ENCODE measurements at regions not wholly inside any gene's neighbourhood (a gene's known extent, or its start where the extent isn't known, plus 50 kb on each side); places are given as distances from the start of the nearest gene placed in this dataset.

GRCh38 chr4:52511825-52512224 lies 147.3 kb downstream of the USP46 start:
- TF ChIP-seq PREB (CRISPR knock-in tag; IDR thresholded peaks at IDR 0.05; ENCODE audit: borderline replicate concordance) (no peak), RELA (CRISPR knock-in tag; IDR thresholded peaks at IDR 0.05; ENCODE audit: borderline replicate concordance) (no peak), CTCF (IDR thresholded peaks at IDR 0.05) (no peak), CREB1 (CRISPR knock-in tag; IDR thresholded peaks at IDR 0.05) (no peak), MYBL2 (CRISPR knock-in tag; IDR thresholded peaks at IDR 0.05) (no peak), ELF4 (CRISPR knock-in tag; IDR thresholded peaks at IDR 0.05; ENCODE audit: low read depth) (no peak), SMAD3 (CRISPR knock-in tag; IDR thresholded peaks at IDR 0.05; ENCODE audit: borderline replicate concordance) (no peak), ZNF263 (CRISPR knock-in tag; IDR thresholded peaks at IDR 0.05; ENCODE audit: low read depth) (no peak), FOXJ3 (CRISPR knock-in tag; IDR thresholded peaks at IDR 0.05; ENCODE audit: borderline replicate concordance) (no peak), ESRRA (CRISPR knock-in tag; IDR thresholded peaks at IDR 0.05; ENCODE audit: borderline replicate concordance) (no peak)
